ENCODE measurements at regions not wholly inside any gene's neighbourhood (a gene's known extent, or its start where the extent isn't known, plus 50 kb on each side); places are given as distances from the start of the nearest gene placed in this dataset.

GRCh38 chr14:29144621-29145020, 378.0 kb downstream of the FOXG1 start (continued):
- no peak for TF ChIP-seq RREB1 (CRISPR knock-in tag; IDR thresholded peaks at IDR 0.05)

GRCh38 chr14:29148221-29148620, 381.6 kb downstream of the FOXG1 start:
- no peak overlapping the region for H3K27ac ChIP-seq (ENCODE audit: extremely low read depth, low read depth, low read length)
- no peak for FAIRE-seq
- 14% methylated on average over 2 of the region's 2 CpGs for WGBS (ENCODE audit: insufficient coverage, low coverage, missing lambda C conversion rate)
- no peaks in the 10 kb centered on the region for H3K27me3 ChIP-seq (ENCODE audit: control insufficient read depth in 2 of 2, insufficient read depth in 2 of 2, low read length in 2 of 2)
- H3K4me2 ChIP-seq (ENCODE audit: insufficient read depth, low read length): no peak overlapping the region
- no peak overlapping the region for H3K9ac ChIP-seq (ENCODE audit: insufficient read depth in 1 of 2, low read depth in 2 of 2, low read length in 2 of 2)
- H3K9me1 ChIP-seq (ENCODE audit: control insufficient read depth, insufficient read depth, low read length): no peaks in the 10 kb centered on the region
- H3K79me2 ChIP-seq (ENCODE audit: control insufficient read depth, insufficient read depth, low read length): no peaks in the 10 kb centered on the region
- no peak for DNase-seq (ENCODE audit: extremely low read depth in 1 of 4, low spot score in 3 of 4)
- H2AFZ ChIP-seq (ENCODE audit: low read depth, low read length): no peak overlapping the region
- no peak overlapping the region for H3K4me3 ChIP-seq
- ChIA-PET CTCF (ENCODE audit: low intra/inter-chr PET ratio) (no interaction called here), POLR2A (no interaction called here)
- ATAC-seq: no peak
- no peaks in the 10 kb centered on the region for H3K9me3 ChIP-seq (replicated peaks; ENCODE audit: control insufficient read depth, insufficient read depth, low read depth, low read length)
- in situ Hi-C loops (cut with MboI) (no loop called here), intact Hi-C loops (cut with micrococcal nuclease) (no loop called here)
- H3K36me3 ChIP-seq (ENCODE audit: control insufficient read depth, insufficient read depth, low read length): no peaks in the 10 kb centered on the region
- no peaks in the 10 kb centered on the region for H3K4me1 ChIP-seq (replicated peaks in 1 of 2; ENCODE audit: control insufficient read depth in 2 of 2, insufficient read depth in 2 of 2, low read length in 2 of 2)
- BruUV-seq (replicated peaks): no TSS peak
- no peaks in the 10 kb centered on the region for H4K20me1 ChIP-seq (replicated peaks; ENCODE audit: control insufficient read depth, insufficient read depth, low read length)
- no peak for TF ChIP-seq ZNF766 (CRISPR knock-in tag; conservative IDR thresholded peaks at IDR 0.05)
- no peak for TF ChIP-seq POLR2AphosphoS2 (IDR thresholded peaks at IDR 0.05; ENCODE audit: low read length)
- no peak for TF ChIP-seq GATAD2B (IDR thresholded peaks at IDR 0.05; ENCODE audit: borderline replicate concordance)
- TF ChIP-seq TSHZ1 (CRISPR knock-in tag; IDR thresholded peaks at IDR 0.05): no peak
- TF ChIP-seq LARP7 (IDR thresholded peaks at IDR 0.05): no peak
- no peak for TF ChIP-seq MYC (IDR thresholded peaks at IDR 0.05; ENCODE audit: low read depth, low read length)
- no peak for TF ChIP-seq MYC (CRISPR knock-in tag; IDR thresholded peaks at IDR 0.05; ENCODE audit: borderline replicate concordance, low read depth)
- no peak for TF ChIP-seq MTA2 (IDR thresholded peaks at IDR 0.05; ENCODE audit: low read depth)
- TF ChIP-seq NR2F6 (CRISPR knock-in tag; IDR thresholded peaks at IDR 0.05): no peak
- no peak for TF ChIP-seq CBX1 (IDR thresholded peaks at IDR 0.05; ENCODE audit: low read depth)
- no peak for TF ChIP-seq SRSF9 (IDR thresholded peaks at IDR 0.05; ENCODE audit: borderline replicate concordance, low read depth, low read length)
- TF ChIP-seq ID3 (CRISPR knock-in tag; IDR thresholded peaks at IDR 0.05): no peak
- TF ChIP-seq ID3 (tag; IDR thresholded peaks at IDR 0.05): no peak
